ENCODE measurements at regions not wholly inside any gene's neighbourhood (a gene's known extent, or its start where the extent isn't known, plus 50 kb on each side); places are given as distances from the start of the nearest gene placed in this dataset.

DNA sequence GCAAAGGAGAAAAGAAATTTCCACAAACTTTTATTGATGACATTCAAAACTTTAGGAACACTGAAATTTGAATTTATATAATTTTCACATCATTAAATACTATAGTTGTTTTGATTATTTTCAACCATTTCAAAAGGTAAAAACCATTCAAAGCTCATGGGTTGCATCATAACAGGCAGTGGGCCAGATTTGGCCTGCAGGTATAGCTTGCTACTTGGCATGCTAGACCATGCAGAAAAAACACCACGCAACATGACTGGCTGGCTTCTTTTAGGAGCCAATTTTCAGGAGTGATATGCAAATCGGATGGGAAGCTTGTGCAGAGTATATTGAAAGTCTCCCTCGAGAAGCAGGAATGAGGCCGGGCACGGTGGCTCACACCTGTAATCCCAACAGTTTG lies 144.8 kb downstream of the GLUL start:
- TF ChIP-seq CTCF (IDR thresholded peaks at IDR 0.05; ENCODE audit: control insufficient read depth, insufficient read depth, low read depth, low read length, missing control alignments), result no peak
- no peak overlapping the region for H3K4me3 ChIP-seq (ENCODE audit: control insufficient read depth, low read depth, low read length)
- no peak for DNase-seq (ENCODE audit: low read depth)

DNA sequence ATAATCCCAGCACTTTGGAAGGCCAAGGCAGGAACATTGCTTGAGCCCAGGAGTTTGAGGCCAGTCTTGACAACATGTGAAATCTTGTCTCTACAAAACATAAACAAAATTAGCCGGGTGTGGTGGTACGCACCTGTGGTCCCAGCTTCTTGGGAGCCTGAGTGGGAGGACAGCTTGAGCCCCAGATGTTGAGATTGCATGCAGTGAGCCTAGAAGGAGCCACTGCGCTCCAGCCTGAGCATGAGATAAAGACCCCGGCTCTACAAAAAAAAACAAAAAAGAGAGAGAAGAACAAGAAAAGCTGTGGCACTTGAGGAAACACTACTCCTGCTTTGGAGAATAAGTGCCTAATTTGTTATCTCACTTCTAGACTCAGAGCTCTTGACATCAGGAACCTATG lies 146.6 kb downstream of the GLUL start:
- H3K4me3 ChIP-seq (ENCODE audit: control insufficient read depth, low read depth, low read length), result no peak overlapping the region
- TF ChIP-seq CTCF (IDR thresholded peaks at IDR 0.05; ENCODE audit: control insufficient read depth, insufficient read depth, low read depth, low read length, missing control alignments), result no peak
- DNase-seq (ENCODE audit: low read depth), result no peak

GRCh38 chr1:182244451-182244850 lies 147.1 kb downstream of the GLUL start:
- no peak for DNase-seq (ENCODE audit: low read depth)
- no peak overlapping the region for H3K4me3 ChIP-seq (ENCODE audit: control insufficient read depth, low read depth, low read length)
- no peak for TF ChIP-seq CTCF (IDR thresholded peaks at IDR 0.05; ENCODE audit: control insufficient read depth, insufficient read depth, low read depth, low read length, missing control alignments)

- H3K4me3 ChIP-seq (ENCODE audit: control insufficient read depth, low read depth, low read length), result no peak overlapping the region
- DNase-seq (ENCODE audit: low read depth), result no peak
- TF ChIP-seq CTCF (IDR thresholded peaks at IDR 0.05; ENCODE audit: control insufficient read depth, insufficient read depth, low read depth, low read length, missing control alignments), result no peak
These were observed 148.9 kb downstream of the GLUL start for GRCh38 chr1:182242641-182243040.

- no peak overlapping the region for H3K4me3 ChIP-seq (ENCODE audit: control insufficient read depth, low read depth, low read length)
- TF ChIP-seq CTCF (IDR thresholded peaks at IDR 0.05; ENCODE audit: control insufficient read depth, insufficient read depth, low read depth, low read length, missing control alignments), result no peak
- no peak for DNase-seq (ENCODE audit: low read depth)
These were observed 151.5 kb downstream of the GLUL start for GRCh38 chr1:182240085-182240484.

GRCh38 chr1:182238421-182238820 lies 153.2 kb downstream of the GLUL start:
- no peak for DNase-seq (ENCODE audit: low read depth)
- TF ChIP-seq CTCF (IDR thresholded peaks at IDR 0.05; ENCODE audit: control insufficient read depth, insufficient read depth, low read depth, low read length, missing control alignments), result no peak
- H3K4me3 ChIP-seq (ENCODE audit: control insufficient read depth, low read depth, low read length), result no peak overlapping the region

DNA sequence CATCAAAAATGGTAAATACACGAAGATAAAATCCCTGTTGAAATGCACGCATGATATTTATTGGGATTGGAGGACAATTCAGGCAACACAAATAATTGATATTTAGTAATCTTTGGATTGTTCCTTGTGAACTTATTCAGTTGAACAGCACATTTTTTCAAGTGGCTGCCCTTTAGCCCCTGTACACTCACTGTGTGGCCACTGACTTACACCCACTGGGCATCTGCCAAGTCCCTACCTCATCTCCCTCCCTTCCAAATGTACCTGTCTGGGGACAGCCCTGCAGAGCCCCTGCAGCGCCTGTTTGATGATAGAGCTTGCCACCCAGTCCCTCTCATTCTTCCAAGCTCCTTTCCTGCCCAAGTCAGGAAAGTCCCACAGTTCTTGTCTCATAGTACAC lies 154.3 kb downstream of the GLUL start:
- DNase-seq (ENCODE audit: low read depth), result no peak
- no peak for TF ChIP-seq CTCF (IDR thresholded peaks at IDR 0.05; ENCODE audit: control insufficient read depth, insufficient read depth, low read depth, low read length, missing control alignments)
- no peak overlapping the region for H3K4me3 ChIP-seq (ENCODE audit: control insufficient read depth, low read depth, low read length)
